ENCODE measurements at regions not wholly inside any gene's neighbourhood (a gene's known extent, or its start where the extent isn't known, plus 50 kb on each side); places are given as distances from the start of the nearest gene placed in this dataset.

DNA sequence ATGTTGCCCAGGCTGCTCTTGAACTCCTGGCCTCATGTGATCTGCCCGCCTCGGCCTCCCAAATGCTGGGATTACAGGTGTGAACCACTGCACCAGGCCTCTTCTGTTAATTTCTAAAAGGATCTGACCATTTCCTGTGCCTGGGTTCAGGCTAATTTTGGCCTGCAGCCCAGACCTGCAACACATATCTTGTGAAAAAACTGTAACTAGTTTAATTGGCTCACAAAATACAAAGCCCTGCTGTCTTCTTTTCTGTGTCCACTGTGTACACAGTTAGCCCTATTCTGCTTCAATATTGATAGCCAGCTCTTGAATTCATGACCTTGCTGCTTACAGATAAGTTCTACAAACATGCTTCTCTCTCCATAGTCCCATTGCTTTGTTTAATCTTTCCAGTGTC is 753.5 kb downstream of the PDHA2 start:
- H3K27ac ChIP-seq (ENCODE audit: low read depth, low read length), result no peak overlapping the region
- no peaks in the 10 kb centered on the region for H4K20me1 ChIP-seq (ENCODE audit: control insufficient read depth, insufficient read depth, low read depth, low read length)
- no peak overlapping the region for H3K4me3 ChIP-seq (ENCODE audit: low read length)

DNA sequence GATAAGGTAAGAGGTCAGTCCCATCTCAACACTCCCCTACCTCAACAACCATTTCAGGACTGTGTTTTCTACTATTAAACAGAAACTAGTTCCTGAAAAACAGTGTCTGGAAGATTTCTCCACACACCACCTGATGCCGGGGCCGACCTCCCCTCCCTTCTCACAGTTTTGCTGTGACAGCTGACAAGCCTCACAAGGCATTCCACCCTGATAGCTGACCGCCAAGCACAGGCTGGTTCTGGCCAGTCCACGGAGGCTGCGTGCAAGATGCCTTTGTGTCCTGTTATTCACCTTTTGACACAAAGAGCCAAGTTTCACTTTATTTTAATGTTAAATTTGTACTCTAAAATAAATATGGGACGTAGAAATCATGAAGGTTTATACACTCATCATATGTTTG is 758.6 kb downstream of the PDHA2 start:
- Histone ChIP-seq H3K4me2 (ENCODE audit: low read length) (no peak overlapping the region), H3K9me2 (replicated peaks; ENCODE audit: control insufficient read depth, low read length) (no peaks in the 10 kb centered on the region), H3K27ac (ENCODE audit: low read depth, low read length) (no peak overlapping the region), H3K4me1 (ENCODE audit: control insufficient read depth, low read length) (no peaks in the 10 kb centered on the region), H3K36me3 (ENCODE audit: control insufficient read depth, low read length) (no peaks in the 10 kb centered on the region), H3K9me3 (ENCODE audit: control insufficient read depth, insufficient read depth, low read length) (no peaks in the 10 kb centered on the region), H3K27me3 (ENCODE audit: control insufficient read depth, low read length) (no peaks in the 10 kb centered on the region), H3K4me3 (ENCODE audit: low read length) (no peak overlapping the region), H3F3A (ENCODE audit: control insufficient read depth, insufficient read depth) (no peaks in the 10 kb centered on the region), H4K20me1 (ENCODE audit: control insufficient read depth, insufficient read depth, low read depth, low read length) (no peaks in the 10 kb centered on the region), H3K79me2 (ENCODE audit: control insufficient read depth, low read length) (no peaks in the 10 kb centered on the region)
- TF ChIP-seq, protein P1, sequence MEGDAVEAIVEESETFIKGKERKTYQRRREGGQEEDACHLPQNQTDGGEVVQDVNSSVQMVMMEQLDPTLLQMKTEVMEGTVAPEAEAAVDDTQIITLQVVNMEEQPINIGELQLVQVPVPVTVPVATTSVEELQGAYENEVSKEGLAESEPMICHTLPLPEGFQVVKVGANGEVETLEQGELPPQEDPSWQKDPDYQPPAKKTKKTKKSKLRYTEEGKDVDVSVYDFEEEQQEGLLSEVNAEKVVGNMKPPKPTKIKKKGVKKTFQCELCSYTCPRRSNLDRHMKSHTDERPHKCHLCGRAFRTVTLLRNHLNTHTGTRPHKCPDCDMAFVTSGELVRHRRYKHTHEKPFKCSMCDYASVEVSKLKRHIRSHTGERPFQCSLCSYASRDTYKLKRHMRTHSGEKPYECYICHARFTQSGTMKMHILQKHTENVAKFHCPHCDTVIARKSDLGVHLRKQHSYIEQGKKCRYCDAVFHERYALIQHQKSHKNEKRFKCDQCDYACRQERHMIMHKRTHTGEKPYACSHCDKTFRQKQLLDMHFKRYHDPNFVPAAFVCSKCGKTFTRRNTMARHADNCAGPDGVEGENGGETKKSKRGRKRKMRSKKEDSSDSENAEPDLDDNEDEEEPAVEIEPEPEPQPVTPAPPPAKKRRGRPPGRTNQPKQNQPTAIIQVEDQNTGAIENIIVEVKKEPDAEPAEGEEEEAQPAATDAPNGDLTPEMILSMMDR (IDR thresholded peaks at IDR 0.05; ENCODE audit: low read depth, low read length, poor library complexity, severe bottlenecking), result no peak
- TF ChIP-seq EZH2phosphoT487 (IDR thresholded peaks at IDR 0.05; ENCODE audit: borderline replicate concordance, low read length), result no peak

More for the DNA sequence above, 753.5 kb downstream of the PDHA2 start:
- no peaks in the 10 kb centered on the region for H3K9me2 ChIP-seq (replicated peaks; ENCODE audit: control insufficient read depth, low read length)
- no peaks in the 10 kb centered on the region for H3K79me2 ChIP-seq (ENCODE audit: control insufficient read depth, low read length)
- no peaks in the 10 kb centered on the region for H3K4me1 ChIP-seq (ENCODE audit: control insufficient read depth, low read length)
- no peaks in the 10 kb centered on the region for H3K36me3 ChIP-seq (ENCODE audit: control insufficient read depth, low read length)
- TF ChIP-seq EZH2phosphoT487 (IDR thresholded peaks at IDR 0.05; ENCODE audit: borderline replicate concordance, low read length), result no peak
- TF ChIP-seq, protein P1 (IDR thresholded peaks at IDR 0.05; ENCODE audit: low read depth, low read length, poor library complexity, severe bottlenecking), result no peak
- H3K27me3 ChIP-seq (ENCODE audit: control insufficient read depth, low read length), result no peaks in the 10 kb centered on the region
- no peaks in the 10 kb centered on the region for H3K9me3 ChIP-seq (ENCODE audit: control insufficient read depth, insufficient read depth, low read length)
- no peak overlapping the region for H3K4me2 ChIP-seq (ENCODE audit: low read length)
- H3F3A ChIP-seq (ENCODE audit: control insufficient read depth, insufficient read depth), result no peaks in the 10 kb centered on the region

DNA sequence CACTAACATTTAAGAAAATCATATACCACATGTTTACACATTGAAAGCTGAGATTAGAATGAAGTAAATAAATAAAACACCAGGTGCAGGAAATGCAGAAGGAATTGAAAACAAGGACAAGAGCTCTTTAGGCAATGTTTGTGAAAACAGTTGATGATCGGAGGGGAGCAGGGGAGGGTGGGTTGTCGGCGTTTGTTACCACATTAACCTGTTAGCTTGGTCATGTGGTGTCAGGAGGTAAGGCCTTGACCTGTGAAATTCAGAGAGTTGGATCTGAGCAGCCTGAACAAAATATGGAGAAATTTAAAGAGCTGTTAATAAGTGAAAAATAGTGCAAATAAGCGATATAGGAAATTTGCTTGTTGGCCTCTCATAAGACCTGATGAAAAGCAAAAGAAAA is 759.9 kb downstream of the PDHA2 start:
- H4K20me1 ChIP-seq (ENCODE audit: control insufficient read depth, insufficient read depth, low read depth, low read length), result no peaks in the 10 kb centered on the region
- no peaks in the 10 kb centered on the region for H3K79me2 ChIP-seq (ENCODE audit: control insufficient read depth, low read length)
- H3K4me3 ChIP-seq (ENCODE audit: low read length), result no peak overlapping the region
- H3K4me1 ChIP-seq (ENCODE audit: control insufficient read depth, low read length), result no peaks in the 10 kb centered on the region
- no peak overlapping the region for H3K4me2 ChIP-seq (ENCODE audit: low read length)
- H3K9me2 ChIP-seq (replicated peaks; ENCODE audit: control insufficient read depth, low read length), result no peaks in the 10 kb centered on the region
- no peak overlapping the region for H3K27ac ChIP-seq (ENCODE audit: low read depth, low read length)
- no peaks in the 10 kb centered on the region for H3F3A ChIP-seq (ENCODE audit: control insufficient read depth, insufficient read depth)
- TF ChIP-seq, protein P1 (IDR thresholded peaks at IDR 0.05; ENCODE audit: low read depth, low read length, poor library complexity, severe bottlenecking), result no peak
- no peak for TF ChIP-seq EZH2phosphoT487 (IDR thresholded peaks at IDR 0.05; ENCODE audit: borderline replicate concordance, low read length)
- no peaks in the 10 kb centered on the region for H3K9me3 ChIP-seq (ENCODE audit: control insufficient read depth, insufficient read depth, low read length)
- H3K36me3 ChIP-seq (ENCODE audit: control insufficient read depth, low read length), result no peaks in the 10 kb centered on the region
- no peaks in the 10 kb centered on the region for H3K27me3 ChIP-seq (ENCODE audit: control insufficient read depth, low read length)

DNA sequence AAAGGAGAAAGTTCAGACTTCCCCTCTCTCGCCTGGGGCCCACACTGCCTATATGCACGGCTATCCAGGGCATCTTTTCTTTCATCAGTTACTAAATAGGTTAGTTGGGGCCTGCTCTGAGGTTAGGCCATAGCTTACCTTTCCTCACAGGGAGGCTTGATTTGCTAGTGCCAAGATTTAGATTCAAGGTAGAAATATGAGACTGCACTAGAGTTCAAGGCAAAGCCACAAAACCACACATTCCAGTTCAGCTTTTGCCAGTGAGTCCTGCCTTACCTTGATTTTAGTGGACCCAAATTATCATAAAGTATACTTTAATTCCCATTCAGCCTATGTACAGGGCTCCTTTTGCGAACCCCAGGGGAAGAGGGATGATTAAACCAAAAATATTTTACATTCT is 762.8 kb downstream of the PDHA2 start:
- Histone ChIP-seq H3F3A (ENCODE audit: control insufficient read depth, insufficient read depth) (no peaks in the 10 kb centered on the region), H3K79me2 (ENCODE audit: control insufficient read depth, low read length) (no peaks in the 10 kb centered on the region), H3K9me2 (replicated peaks; ENCODE audit: control insufficient read depth, low read length) (no peaks in the 10 kb centered on the region), H3K9me3 (ENCODE audit: control insufficient read depth, insufficient read depth, low read length) (no peaks in the 10 kb centered on the region), H3K27ac (ENCODE audit: low read depth, low read length) (no peak overlapping the region), H3K27me3 (ENCODE audit: control insufficient read depth, low read length) (no peaks in the 10 kb centered on the region), H4K20me1 (ENCODE audit: control insufficient read depth, insufficient read depth, low read depth, low read length) (no peaks in the 10 kb centered on the region), H3K4me1 (ENCODE audit: control insufficient read depth, low read length) (no peaks in the 10 kb centered on the region), H3K36me3 (ENCODE audit: control insufficient read depth, low read length) (no peaks in the 10 kb centered on the region), H3K4me2 (ENCODE audit: low read length) (no peak overlapping the region), H3K4me3 (ENCODE audit: low read length) (no peak overlapping the region)
- TF ChIP-seq, protein P1 (IDR thresholded peaks at IDR 0.05; ENCODE audit: low read depth, low read length, poor library complexity, severe bottlenecking), result no peak
- TF ChIP-seq EZH2phosphoT487 (IDR thresholded peaks at IDR 0.05; ENCODE audit: borderline replicate concordance, low read length), result no peak

Data from DOHH2 (cell line).